ENCODE measurements at regions not wholly inside any gene's neighbourhood (a gene's known extent, or its start where the extent isn't known, plus 50 kb on each side); places are given as distances from the start of the nearest gene placed in this dataset.

- TF ChIP-seq POLR2A (IDR thresholded peaks at IDR 0.05; ENCODE audit: low read length) (no peak), GATA1 (IDR thresholded peaks at IDR 0.05; ENCODE audit: low read depth, low read length) (no peak)
These were observed 203.9 kb downstream of the PLK2 start for GRCh38 chr5:58255970-58256369.
